Liver (tissue), 8 donors: ENCODE measurements at regions not wholly inside any gene's neighbourhood (a gene's known extent, or its start where the extent isn't known, plus 50 kb on each side); places are given as distances from the start of the nearest gene placed in this dataset.

Experiments used
- DNase-seq: peaks from one replicate; pipeline ENCODE4 v3.0.0-alpha.2; 2017; ENCODE audit warnings: low spot score
- H3K27ac ChIP-seq, 2 donors: one replicate each; pipeline ENCODE4 v1.7.0; 2013; ENCODE audit warnings: inconsistent platforms in 2 of 2, low read length in 2 of 2, control low read depth in 1 of 2, low read depth in 1 of 2, mild to moderate bottlenecking in 1 of 2
- H3K27me3 ChIP-seq, 4 donors: one replicate each; pipeline versions ENCODE4 v1.6.1 to v1.7.0; 2013; ENCODE audit warnings: low read length in 3 of 4, inconsistent platforms in 1 of 4, mild to moderate bottlenecking in 1 of 4, moderate library complexity in 1 of 4; ENCODE audit not compliant: control insufficient read depth in 4 of 4, insufficient read depth in 4 of 4
- H3K36me3 ChIP-seq, 4 donors: one replicate each; pipeline versions ENCODE4 v1.6.1 to v1.7.0; 2013; ENCODE audit warnings: low read length in 3 of 4, mild to moderate bottlenecking in 3 of 4, low read depth in 1 of 4, moderate library complexity in 1 of 4; ENCODE audit not compliant: control insufficient read depth in 4 of 4, insufficient read depth in 3 of 4
- H3K4me1 ChIP-seq, 4 donors: one replicate each; pipeline versions ENCODE4 v1.6.1 to v1.7.0; 2013; ENCODE audit warnings: low read length in 3 of 4, mild to moderate bottlenecking in 3 of 4, moderate library complexity in 1 of 4; ENCODE audit not compliant: control insufficient read depth in 4 of 4, insufficient read depth in 4 of 4
- H3K4me3 ChIP-seq, 3 donors: one replicate each; pipeline versions ENCODE4 v1.6.1 to v1.7.0; 2013; ENCODE audit warnings: low read length in 3 of 3, control low read depth in 1 of 3, low read depth in 1 of 3, mild to moderate bottlenecking in 1 of 3
- H3K9ac ChIP-seq, 2 donors: one replicate each; pipeline ENCODE4 v1.7.0; 2013; ENCODE audit warnings: low read length in 2 of 2, mild to moderate bottlenecking in 2 of 2, moderate library complexity in 2 of 2, control low read depth in 1 of 2, low read depth in 1 of 2
- H3K9me3 ChIP-seq, 4 donors: one replicate each; pipeline versions ENCODE4 v1.6.1 to v1.7.0; 2013; ENCODE audit warnings: low read length in 3 of 4; ENCODE audit not compliant: control insufficient read depth in 4 of 4
- CTCF ChIP-seq: fragments of 150-350 bp; IDR thresholded peaks from 2 replicates; pipeline ENCODE4 v1.5.1; 2017; ENCODE audit warnings: improper control_type of control experiment, low read depth, low read length; ENCODE audit not compliant: missing input control
- EGR1 ChIP-seq, 2 donors: IDR thresholded peaks; 2 replicates each; pipeline ENCODE4 v1.6.1; 2016 to 2018; ENCODE audit warnings: antibody characterized with exemption in 2 of 2, low read depth in 2 of 2
- FOXA1 ChIP-seq: IDR thresholded peaks from 2 replicates; pipeline ENCODE4 v1.6.1; 2016; ENCODE audit warnings: antibody characterized with exemption
- GABPA ChIP-seq, 2 donors: IDR thresholded peaks in 1 of 2; conservative IDR thresholded peaks in 1 of 2; 2 replicates each; pipeline ENCODE4 v1.6.1; 2016; ENCODE audit warnings: antibody characterized with exemption in 2 of 2, mild to moderate bottlenecking in 1 of 2, moderate library complexity in 1 of 2
- HNF4A ChIP-seq, 2 donors: conservative IDR thresholded peaks; 2 replicates each; pipeline ENCODE4 v1.6.1; 2016; ENCODE audit warnings: antibody characterized with exemption in 2 of 2, mild to moderate bottlenecking in 2 of 2
- HNF4G ChIP-seq: IDR thresholded peaks from 2 replicates; pipeline ENCODE4 v1.6.1; 2016; ENCODE audit warnings: antibody characterized with exemption
- JUND ChIP-seq, 2 donors: IDR thresholded peaks; 2 replicates each; pipeline ENCODE4 v1.6.1; 2016; ENCODE audit warnings: antibody characterized with exemption in 2 of 2
- MAX ChIP-seq: IDR thresholded peaks from 2 replicates; pipeline ENCODE4 v1.6.1; 2016; ENCODE audit warnings: antibody characterized with exemption
- NR2F2 ChIP-seq: IDR thresholded peaks from 2 replicates; pipeline ENCODE4 v1.6.1; 2016; ENCODE audit warnings: antibody characterized with exemption
- RAD21 ChIP-seq, 2 donors: IDR thresholded peaks; 2 replicates each; pipeline ENCODE4 v1.6.1; 2016; ENCODE audit warnings: antibody characterized with exemption in 2 of 2, mild to moderate bottlenecking in 2 of 2
- REST ChIP-seq: IDR thresholded peaks from 2 replicates; pipeline ENCODE4 v1.6.1; 2016; ENCODE audit warnings: antibody characterized with exemption, mild to moderate bottlenecking
- RXRA ChIP-seq, 2 donors: IDR thresholded peaks; 2 replicates each; pipeline ENCODE4 v1.6.1; 2017 to 2018; ENCODE audit warnings: antibody characterized with exemption in 2 of 2, mild to moderate bottlenecking in 1 of 2
- SP1 ChIP-seq: IDR thresholded peaks from 2 replicates; pipeline ENCODE4 v1.6.1; 2018; ENCODE audit warnings: antibody characterized with exemption, mild to moderate bottlenecking
- TAF1 ChIP-seq: conservative IDR thresholded peaks from 2 replicates; pipeline ENCODE4 v1.6.1; 2016; ENCODE audit warnings: antibody characterized with exemption, mild to moderate bottlenecking
- YY1 ChIP-seq: IDR thresholded peaks from 2 replicates; pipeline ENCODE4 v1.6.1; 2016; ENCODE audit warnings: antibody characterized with exemption, mild to moderate bottlenecking
- WGBS: extraction: QIAGEN DNeasy Blood & Tissue Kit; methylation state at CpG from one replicate; pipeline ENCODE4 v1.1.7; 2013; 5-methylcytosine and 5-hydroxymethylcytosine counted together
- TF ChIP-seq, protein P1 (sequence below): IDR thresholded peaks from 2 replicates; pipeline ENCODE4 v1.6.1; 2016; ENCODE audit warnings: antibody characterized with exemption
- donor health status: healthy.
- donor health status: healthy.
- donor health status: healthy.
- donor health status: healthy.
- donor health status: healthy.

DNA sequence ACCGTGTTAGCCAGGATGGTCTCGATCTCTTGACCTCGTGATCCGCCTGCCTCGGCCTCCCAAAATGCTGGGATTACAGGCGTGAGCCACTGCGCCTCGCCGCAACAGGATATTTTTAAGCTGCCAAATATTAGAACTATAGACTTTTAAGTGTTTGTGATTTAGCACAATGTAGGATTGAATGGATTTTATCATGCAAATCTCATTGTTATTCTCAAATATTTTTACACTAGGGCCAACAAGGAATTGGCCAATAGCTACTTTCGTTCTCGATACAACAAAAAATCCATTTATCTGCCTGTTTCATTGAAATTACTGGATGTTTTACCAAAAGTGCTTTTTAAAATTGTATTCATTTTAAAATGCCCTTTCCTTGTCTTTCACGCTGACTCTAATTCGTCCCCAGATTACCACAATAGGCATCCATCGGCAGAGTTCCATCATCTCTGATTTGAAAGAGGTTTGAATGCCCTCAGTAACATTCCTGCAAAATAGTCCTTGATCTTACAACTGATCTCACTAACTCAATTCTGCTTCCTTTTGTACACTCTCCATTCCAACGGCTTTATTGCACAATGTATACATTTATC lies 99.6 kb upstream of the ROBO2 start:
- Histone ChIP-seq H3K9ac (no peak overlapping the region), H3K4me1 (no peaks in the 10 kb centered on the region), H3K27ac (no peak overlapping the region), H3K9me3 (no peaks in the 10 kb centered on the region), H3K27me3 (no peaks in the 10 kb centered on the region), H3K4me3 (no peak overlapping the region), H3K36me3 (no peaks in the 10 kb centered on the region)
- no peak for DNase-seq
- WGBS = 94% methylated on average over 15 of the region's 15 CpGs
- TF ChIP-seq NR2F2 = no peak
- no peak for TF ChIP-seq JUND (IDR thresholded peaks at IDR 0.05)
- TF ChIP-seq MAX = no peak
- TF ChIP-seq TAF1 = no peak
- TF ChIP-seq YY1 = no peak
- no peak for TF ChIP-seq GABPA (IDR thresholded peaks at IDR 0.05 in 1 of 2, conservative IDR thresholded peaks at IDR 0.05 in 1 of 2)
- no peak for TF ChIP-seq CTCF
- no peak for TF ChIP-seq REST
- TF ChIP-seq RXRA (IDR thresholded peaks at IDR 0.05) = no peak
- TF ChIP-seq HNF4A (conservative IDR thresholded peaks at IDR 0.05) = no peak
- TF ChIP-seq RAD21 (IDR thresholded peaks at IDR 0.05) = no peak
- TF ChIP-seq, protein P1, sequence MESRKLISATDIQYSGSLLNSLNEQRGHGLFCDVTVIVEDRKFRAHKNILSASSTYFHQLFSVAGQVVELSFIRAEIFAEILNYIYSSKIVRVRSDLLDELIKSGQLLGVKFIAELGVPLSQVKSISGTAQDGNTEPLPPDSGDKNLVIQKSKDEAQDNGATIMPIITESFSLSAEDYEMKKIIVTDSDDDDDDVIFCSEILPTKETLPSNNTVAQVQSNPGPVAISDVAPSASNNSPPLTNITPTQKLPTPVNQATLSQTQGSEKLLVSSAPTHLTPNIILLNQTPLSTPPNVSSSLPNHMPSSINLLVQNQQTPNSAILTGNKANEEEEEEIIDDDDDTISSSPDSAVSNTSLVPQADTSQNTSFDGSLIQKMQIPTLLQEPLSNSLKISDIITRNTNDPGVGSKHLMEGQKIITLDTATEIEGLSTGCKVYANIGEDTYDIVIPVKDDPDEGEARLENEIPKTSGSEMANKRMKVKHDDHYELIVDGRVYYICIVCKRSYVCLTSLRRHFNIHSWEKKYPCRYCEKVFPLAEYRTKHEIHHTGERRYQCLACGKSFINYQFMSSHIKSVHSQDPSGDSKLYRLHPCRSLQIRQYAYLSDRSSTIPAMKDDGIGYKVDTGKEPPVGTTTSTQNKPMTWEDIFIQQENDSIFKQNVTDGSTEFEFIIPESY = no peak
- TF ChIP-seq FOXA1 = no peak
- TF ChIP-seq HNF4G = no peak
- TF ChIP-seq EGR1 (IDR thresholded peaks at IDR 0.05; ENCODE audit: low read depth in 2 of 2) = no peak
- TF ChIP-seq SP1 = no peak

DNA sequence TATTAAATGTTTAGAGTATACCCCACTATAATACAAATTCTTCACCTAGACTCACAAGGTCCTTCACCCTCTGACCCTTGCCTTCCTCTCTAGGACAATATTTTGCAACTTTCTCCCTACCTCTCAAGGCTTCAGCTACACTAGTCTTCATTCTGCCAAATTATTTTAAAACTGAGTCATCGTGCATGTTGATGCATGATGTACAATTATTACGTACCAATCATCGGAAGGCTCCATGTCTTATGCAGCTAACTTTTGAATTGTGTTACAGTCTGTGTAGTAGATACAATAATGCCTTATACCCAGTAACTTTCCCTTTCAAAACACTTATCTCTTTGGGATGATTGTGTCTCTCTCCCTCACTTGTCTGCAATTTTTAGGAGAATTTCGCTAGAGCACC lies 98.5 kb upstream of the ROBO2 start:
- WGBS = 91% methylated on average over 4 of the region's 4 CpGs
- H3K27ac ChIP-seq = no peak overlapping the region
- TF ChIP-seq SP1 (no peak), FOXA1 (no peak), MAX (no peak), NR2F2 (no peak)
- no peaks in the 10 kb centered on the region for H3K27me3 ChIP-seq
- no peak for DNase-seq
- H3K4me1 ChIP-seq = no peaks in the 10 kb centered on the region
- H3K9me3 ChIP-seq = no peaks in the 10 kb centered on the region
- H3K9ac ChIP-seq = no peak overlapping the region
- no peaks in the 10 kb centered on the region for H3K36me3 ChIP-seq
- no peak overlapping the region for H3K4me3 ChIP-seq
